GM19043 (cell line): ENCODE measurements at regions not wholly inside any gene's neighbourhood (a gene's known extent, or its start where the extent isn't known, plus 50 kb on each side); places are given as distances from the start of the nearest gene placed in this dataset.
"Not testable (repeated sequence)": the region's sequence is repeated elsewhere in the genome, so short reads cannot be mapped to it uniquely, and the experiment has no call there.

Experiments
- ATAC-seq: cut with Tn5 transposase; IDR thresholded peaks from one replicate; pipeline ENCODE4 v1.9.1; 2021; ENCODE audit warnings: low read depth; ENCODE audit not compliant: unreplicated experiment

DNA sequence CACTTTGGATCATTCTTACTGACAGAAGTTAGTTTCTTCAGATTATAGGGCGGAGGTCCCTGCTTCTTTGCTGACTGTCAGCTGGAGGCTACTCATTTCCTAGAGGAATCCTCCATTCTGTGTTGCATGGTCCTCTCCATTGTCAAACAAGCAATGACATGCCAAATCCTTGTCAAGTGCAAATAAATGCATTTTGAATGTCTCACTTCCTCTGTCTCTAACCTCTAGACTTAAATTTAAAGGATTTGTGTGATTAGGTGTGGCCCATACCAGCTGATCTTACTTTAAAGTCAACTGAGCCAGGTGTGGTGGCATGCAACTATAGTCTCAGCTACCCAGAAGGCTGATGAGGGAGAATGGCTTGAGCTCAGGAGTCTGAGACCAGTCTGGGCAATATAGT is 458.4 kb upstream of the CCDC179 start:
- no peak for ATAC-seq

GRCh38 chr11:23320131-23320530 is 459.9 kb upstream of the CCDC179 start:
- ATAC-seq, result no peak

GRCh38 chr11:23335586-23335985 is 475.3 kb upstream of the CCDC179 start:
- not testable (repeated sequence) for ATAC-seq

GRCh38 chr11:23336961-23337360 is 476.7 kb upstream of the CCDC179 start:
- no peak for ATAC-seq

DNA sequence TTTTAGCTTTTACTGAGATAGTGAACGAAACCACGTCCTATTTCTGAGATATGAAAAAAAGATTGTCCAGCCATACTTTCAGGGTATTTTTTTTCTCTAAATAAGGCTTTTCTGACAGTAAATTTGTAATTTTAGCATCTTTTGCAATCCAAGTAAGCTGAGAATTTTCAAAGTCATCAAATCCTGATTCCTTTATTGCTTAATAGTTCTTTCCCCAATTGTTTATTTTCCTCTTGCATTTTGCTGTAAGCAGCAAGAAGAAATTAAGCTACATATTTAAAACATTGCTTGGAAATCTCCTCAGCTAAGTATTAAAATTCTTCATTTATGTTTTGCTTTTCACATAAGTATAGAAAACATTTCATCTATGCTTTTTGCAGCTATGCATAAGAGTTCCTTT is 493.3 kb upstream of the CCDC179 start:
- no peak for ATAC-seq

GRCh38 chr11:23359297-23359696 is 499.0 kb upstream of the CCDC179 start:
- no peak for ATAC-seq

GRCh38 chr11:23364076-23364475 is 503.8 kb upstream of the CCDC179 start:
- ATAC-seq, result no peak

DNA sequence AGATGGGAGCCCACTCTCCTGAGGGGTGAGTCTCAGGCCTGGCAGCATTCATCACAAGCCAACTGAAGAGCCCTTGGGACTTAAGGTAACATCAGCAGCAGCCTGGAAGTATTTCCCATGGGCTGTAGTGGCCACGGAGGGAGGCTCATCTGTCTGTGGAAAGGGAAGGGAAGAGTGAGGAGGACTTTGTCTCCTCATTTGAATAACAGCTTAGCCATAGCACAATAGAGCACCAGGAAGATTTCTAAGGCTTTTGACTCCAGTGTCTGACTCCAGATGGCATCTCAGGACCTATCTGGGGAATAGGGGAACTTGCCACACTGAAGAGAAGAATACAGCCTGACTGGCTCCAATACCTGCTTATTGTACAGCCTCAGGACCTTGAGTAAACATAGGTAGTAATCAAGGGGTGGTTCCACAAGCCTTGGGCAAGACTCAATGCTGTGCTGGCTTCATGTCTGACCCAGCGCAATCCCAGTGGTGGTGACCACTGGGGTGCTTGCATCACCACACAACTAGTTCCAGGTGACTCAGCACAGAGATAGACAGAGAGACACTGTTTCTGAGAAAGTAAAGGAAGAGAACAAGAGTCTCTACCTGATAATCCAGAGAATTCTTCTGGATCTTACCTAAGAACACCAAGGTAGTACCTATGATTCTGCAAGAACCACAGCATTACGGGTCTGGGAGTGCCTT is 510.5 kb upstream of the CCDC179 start:
- no peak for ATAC-seq

DNA sequence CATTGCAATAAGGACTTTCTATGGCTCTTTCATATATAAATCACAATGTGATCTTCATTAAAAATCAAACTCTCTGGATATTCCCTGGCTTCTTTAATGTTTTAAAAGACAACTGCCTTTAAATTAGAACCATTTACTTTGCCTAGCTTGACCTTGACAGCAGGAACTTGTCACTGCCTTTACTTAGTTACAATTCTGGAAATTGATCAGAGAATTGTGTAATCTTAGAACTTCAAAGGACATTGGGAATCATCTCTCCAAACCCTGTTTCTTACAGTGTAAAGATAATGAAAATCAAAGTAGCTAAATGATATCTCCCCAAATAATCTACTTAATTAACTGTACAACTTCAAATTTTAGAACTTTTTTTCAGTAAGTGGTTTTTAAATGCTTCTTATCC is 517.6 kb upstream of the CCDC179 start:
- ATAC-seq, result no peak

GRCh38 chr11:23391031-23391430 is 530.8 kb upstream of the CCDC179 start:
- no peak for ATAC-seq

DNA sequence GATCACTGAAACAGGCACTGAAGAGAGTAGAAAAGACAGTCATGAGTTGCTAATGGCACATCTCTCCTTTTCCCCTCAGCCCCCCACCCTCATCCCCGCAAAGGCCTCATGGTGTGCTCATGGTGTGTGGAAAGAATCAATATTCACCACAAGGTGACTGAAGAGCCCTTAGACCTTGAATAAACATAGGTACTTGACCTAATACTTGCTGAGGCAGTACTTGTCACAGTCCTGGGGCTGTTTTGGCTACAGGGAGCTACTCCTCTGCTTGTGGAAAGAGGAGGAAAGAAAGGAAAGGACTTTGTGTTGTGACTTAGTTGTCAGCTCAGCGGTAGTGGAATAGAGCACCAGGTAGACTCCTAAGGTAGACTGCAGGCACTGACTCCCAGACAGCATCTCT is 537.8 kb upstream of the CCDC179 start:
- no peak for ATAC-seq

DNA sequence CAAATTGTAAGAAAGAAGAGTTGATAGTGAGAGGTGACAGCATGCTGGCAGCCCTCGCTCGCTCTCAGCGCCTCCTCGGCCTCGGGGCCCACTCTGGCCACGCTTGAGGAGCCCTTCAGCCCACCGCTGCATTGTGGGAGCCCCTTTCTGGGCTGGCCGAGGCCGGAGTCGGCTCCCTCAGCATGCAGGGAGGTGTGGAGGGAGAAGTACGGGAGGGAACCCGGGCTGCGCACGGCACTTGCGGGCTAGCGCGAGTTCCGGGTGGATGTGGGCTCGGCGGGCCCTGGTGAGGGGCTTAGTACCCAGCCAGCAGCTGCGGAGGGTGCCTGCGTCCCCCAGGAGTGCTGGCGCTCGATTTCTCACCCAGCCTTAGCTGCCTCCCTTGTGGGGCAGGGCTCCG is 539.7 kb upstream of the CCDC179 start:
- ATAC-seq, result no peak

DNA sequence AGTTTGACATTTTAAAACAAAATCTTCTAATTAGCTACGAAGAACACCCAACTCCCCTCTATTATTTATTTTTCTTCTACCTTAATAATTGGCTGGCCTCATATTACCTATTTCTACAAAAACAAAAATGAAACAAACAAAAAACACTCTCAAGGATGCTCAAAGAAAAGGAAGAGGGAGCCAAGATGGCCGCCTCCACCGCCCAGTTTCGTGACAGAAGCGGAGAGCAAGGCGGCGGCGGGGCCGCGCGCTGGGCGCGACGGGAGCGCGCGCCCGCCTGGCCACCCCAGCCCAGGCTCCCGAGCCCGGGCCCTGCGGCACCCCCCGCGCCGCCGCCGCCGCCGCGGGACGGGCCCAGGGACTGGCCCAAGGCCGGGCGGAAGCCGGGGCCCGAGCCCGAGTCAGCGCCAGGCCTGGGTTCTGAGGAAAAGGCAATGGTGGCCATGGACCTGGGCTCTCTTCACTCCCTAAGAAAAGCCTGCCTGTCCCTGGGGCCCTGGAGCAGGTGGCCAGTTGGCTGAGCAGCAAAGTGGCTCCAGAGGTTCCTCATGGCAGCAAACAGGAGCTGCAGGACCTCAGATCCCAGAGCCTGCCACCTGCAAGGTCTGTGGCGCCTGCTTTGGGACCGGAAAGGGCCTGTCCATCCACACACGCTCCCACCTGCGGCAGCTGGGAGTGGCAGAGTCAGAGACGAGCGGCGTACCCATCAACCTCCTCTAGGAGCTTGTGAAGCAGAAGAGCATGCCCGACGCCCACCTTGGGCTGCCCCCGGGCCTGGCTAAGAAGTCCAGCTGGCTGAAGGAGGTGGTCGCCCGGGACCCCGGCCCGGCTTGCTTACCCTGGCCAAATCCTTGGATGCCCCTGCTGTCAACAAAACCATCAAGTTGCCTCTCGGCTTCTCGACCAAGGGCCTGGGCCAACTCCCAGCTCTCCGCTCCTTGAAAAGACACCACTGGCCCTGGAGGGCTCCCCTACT is 543.2 kb upstream of the CCDC179 start:
- no peak for ATAC-seq

- ATAC-seq, result no peak
Measured at GRCh38 chr11:23404225-23405160, 544.2 kb upstream of the CCDC179 start.

DNA sequence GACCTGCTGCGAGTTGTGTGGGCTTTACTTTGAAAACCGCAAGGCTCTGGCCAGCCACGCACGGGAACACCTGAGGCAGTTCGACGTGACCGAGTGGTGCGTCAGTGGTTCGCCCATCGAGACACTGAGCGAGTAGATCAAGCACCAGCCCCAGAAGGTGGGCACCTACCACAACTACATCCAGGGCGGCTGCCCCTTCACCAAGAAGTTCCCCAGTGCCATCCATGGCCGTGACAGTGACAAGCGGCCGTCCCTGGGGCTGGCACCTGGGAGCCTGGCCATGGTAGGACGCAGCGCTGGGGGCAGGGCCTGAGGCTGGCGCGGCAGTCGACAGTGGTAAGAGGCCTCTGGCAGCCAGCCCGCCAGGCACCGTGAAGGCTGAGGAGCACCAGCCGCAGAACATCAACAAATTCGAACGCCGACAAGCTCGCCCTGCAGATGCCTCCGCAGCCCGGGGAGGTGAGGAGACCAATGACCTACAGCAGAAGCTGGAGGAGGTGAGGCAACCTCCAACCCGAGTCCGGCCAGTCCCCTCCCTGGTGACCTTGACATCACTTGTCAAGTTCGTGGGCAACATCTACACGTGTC is 545.2 kb upstream of the CCDC179 start:
- no peak for ATAC-seq

DNA sequence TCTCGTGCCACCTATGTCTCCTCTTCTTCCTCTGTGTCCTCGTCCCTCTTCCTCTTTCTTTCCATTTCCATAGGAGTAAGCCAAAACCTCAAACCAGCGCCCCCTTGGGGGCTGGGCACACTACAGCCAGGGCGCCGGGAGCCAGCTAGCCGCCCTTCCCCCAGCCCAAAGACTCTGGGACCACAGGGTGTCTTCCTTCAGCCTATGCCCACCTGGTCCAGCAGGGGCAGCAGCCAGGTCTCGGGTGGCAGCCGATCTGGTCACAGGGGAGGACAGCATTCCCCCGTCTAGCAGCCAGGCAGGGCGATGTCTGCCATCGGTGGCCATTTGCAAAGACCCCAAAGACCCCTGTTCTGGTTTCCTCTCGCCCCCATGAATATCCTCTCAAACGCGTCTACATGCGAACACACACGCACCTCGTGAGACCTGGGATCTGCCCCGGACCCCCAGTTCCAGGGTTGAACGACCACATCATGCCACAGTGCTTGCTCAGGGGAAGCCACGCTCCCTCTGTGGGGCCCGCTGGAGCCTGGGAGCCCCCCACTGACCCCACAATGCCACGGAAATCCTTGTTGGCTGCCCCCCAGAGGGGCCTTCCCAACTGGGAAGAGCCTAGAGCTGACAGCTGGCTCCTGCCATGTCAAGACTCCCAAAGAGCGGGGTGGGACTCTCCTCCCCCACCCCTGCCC is 546.0 kb upstream of the CCDC179 start:
- no peak for ATAC-seq

DNA sequence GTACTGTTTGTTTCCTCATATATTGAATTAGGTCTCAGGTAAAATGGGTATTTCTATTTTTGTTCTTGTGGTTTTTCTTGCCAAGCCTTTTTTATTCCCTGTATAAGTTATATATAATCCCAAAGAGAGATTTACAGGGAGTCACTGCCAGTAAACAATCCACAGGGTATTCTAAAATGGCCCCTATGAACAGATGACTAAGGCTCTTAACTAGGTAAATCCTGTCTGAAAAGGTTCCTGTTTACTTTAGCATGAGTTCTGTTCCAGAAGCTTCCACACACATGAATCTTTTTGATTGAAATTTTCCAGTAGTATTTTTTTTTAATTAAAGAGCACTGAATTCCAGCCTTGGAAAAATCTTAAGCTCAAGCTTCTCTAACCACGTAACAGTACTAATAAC is 552.8 kb upstream of the CCDC179 start:
- no peak for ATAC-seq

DNA sequence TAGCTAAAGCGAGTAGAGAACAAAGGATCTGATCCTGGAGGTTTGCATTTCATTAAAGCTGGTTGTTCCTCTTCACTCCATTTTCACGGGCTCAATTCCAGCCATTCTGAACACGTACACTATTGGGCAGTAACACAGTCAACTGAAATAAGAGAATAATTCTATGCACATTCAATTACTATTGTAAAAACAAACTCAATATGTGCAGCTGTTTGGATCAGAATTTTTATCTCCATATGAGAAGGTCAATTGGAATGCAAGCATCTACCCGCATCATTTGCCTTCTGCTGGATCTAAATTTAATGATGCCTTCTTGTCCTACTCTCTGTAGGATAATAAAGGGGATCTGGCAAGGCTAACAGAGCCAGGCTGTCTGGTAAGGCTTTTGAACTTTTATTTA is 562.8 kb upstream of the CCDC179 start:
- no peak for ATAC-seq

DNA sequence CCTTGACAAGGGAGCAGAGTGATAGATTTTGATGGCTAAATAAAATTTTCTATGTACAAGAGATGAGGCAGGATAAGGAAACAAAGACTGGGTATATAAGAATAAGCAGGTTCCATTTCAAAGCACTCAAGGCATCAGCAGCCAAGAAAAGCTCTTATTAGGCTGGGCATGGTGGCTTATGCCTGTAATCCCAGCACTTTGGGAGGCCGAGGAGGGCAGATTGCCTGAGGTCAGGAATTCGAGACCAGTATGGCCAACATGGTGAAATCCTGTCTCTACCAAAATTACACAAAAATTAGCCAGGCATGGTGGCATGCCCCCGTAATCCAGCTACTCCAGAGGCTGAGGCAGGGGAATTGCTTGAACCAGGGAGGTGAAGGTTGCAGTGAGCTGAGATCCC is 563.4 kb upstream of the CCDC179 start:
- no peak for ATAC-seq

DNA sequence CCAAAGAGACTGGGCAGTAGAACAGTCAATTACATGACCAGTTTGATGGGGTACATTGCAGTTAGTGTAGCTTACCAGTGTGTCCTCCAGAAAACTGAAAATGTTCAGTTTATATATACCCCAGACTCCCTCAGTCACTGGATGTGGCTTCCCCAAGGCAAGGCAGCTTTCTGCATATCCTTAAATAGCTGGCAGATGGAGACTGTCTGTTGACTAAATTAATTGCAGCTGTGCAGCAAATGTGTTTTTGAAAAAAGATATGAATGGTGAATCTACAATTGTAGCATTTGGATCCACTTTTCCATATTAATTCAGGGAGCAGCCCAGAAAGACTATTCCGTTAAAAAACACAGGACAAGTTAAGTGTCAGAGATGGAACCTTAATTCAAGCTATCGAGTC is 565.1 kb upstream of the CCDC179 start:
- no peak for ATAC-seq
